GM12891 (cell line): ENCODE measurements at regions not wholly inside any gene's neighbourhood (a gene's known extent, or its start where the extent isn't known, plus 50 kb on each side); places are given as distances from the start of the nearest gene placed in this dataset.

Experiments
- PAX5 ChIP-seq: IDR thresholded peaks from 2 replicates; pipeline ENCODE4 v1.6.1; 2011; ENCODE audit warnings: low read length, moderate library complexity, mild to moderate bottlenecking; ENCODE audit not compliant: insufficient read depth, severe bottlenecking
- POLR2A ChIP-seq: IDR thresholded peaks from 2 replicates; pipeline ENCODE4 v1.6.1; 2011; ENCODE audit warnings: low read depth, low read length, control low read depth
- POLR2AphosphoS5 ChIP-seq: IDR thresholded peaks from 2 replicates; pipeline ENCODE4 v1.6.1; 2011; ENCODE audit warnings: low read depth, low read length, control low read depth
- TAF1 ChIP-seq: IDR thresholded peaks from 2 replicates; pipeline ENCODE4 v1.6.1; 2011; ENCODE audit warnings: low read depth, low read length, control low read depth

GRCh38 chr19:30174791-30175190, 197.4 kb upstream of the ZNF536 start:
- no peak for TF ChIP-seq POLR2AphosphoS5
- TF ChIP-seq POLR2A: no peak
- TF ChIP-seq TAF1: no peak
- no peak for TF ChIP-seq PAX5
